ENCODE measurements at regions not wholly inside any gene's neighbourhood (a gene's known extent, or its start where the extent isn't known, plus 50 kb on each side); places are given as distances from the start of the nearest gene placed in this dataset.

GRCh38 chr15:98452238-98452637 is 196.1 kb upstream of the IGF1R start:
- WGBS, 2 donors: 89 to 95% methylated on average over 4 of the region's 4 CpGs
- no peak for ATAC-seq
- H3K9me3 ChIP-seq: no peaks in the 10 kb centered on the region
- intact Hi-C loops (cut with DNase I): no loop called here
- H3K4me3 ChIP-seq: no peak overlapping the region
- H3K4me1 ChIP-seq: no peaks in the 10 kb centered on the region
- H3K27me3 ChIP-seq: no peaks in the 10 kb centered on the region
- no peak overlapping the region for H3K27ac ChIP-seq
- no peak for TF ChIP-seq CTCF (IDR thresholded peaks at IDR 0.05)
- TF ChIP-seq POLR2A (IDR thresholded peaks at IDR 0.05): no peak
- H3K36me3 ChIP-seq (replicated peaks in 1 of 2; ENCODE audit: insufficient read depth in 1 of 2, low read depth in 2 of 2): no peaks in the 10 kb centered on the region
- DNase-seq: no peak

- no peak for ATAC-seq
- Histone ChIP-seq H3K4me1 (no peaks in the 10 kb centered on the region), H3K4me3 (no peak overlapping the region), H3K9me3 (no peaks in the 10 kb centered on the region), H3K36me3 (replicated peaks in 1 of 2; ENCODE audit: insufficient read depth in 1 of 2, low read depth in 2 of 2) (no peaks in the 10 kb centered on the region), H3K27ac (no peak overlapping the region), H3K27me3 (no peaks in the 10 kb centered on the region)
- DNase-seq: no peak
- TF ChIP-seq POLR2A (IDR thresholded peaks at IDR 0.05): no peak
- WGBS, 2 donors: 67 to 73% methylated on average over 5 of the region's 5 CpGs
- intact Hi-C loops (cut with DNase I): no loop called here
Measured at GRCh38 chr15:98455904-98456303, 192.4 kb upstream of the IGF1R start.

- Histone ChIP-seq H3K4me1 (no peaks in the 10 kb centered on the region), H3K27ac (no peak overlapping the region), H3K4me3 (no peak overlapping the region), H3K9me3 (peaks cover 0 to 13% (median 0%) of the 10 kb centered on the region in 3 donors), H3K27me3 (no peaks in the 10 kb centered on the region), H3K36me3 (replicated peaks in 1 of 2; ENCODE audit: insufficient read depth in 1 of 2, low read depth in 2 of 2) (no peaks in the 10 kb centered on the region)
- intact Hi-C loops (cut with DNase I): no loop called here
- DNase-seq (no peak), ATAC-seq (no peak)
- 64 to 65% methylated on average over 1 of the region's 1 CpG for whole genome bisulfite sequencing, 2 donors
- TF ChIP-seq CTCF (IDR thresholded peaks at IDR 0.05): no peak
- TF ChIP-seq POLR2A (IDR thresholded peaks at IDR 0.05): no peak
Measured at GRCh38 chr15:98476559-98476958, 171.8 kb upstream of the IGF1R start.

GRCh38 chr15:98480844-98481243 is 167.5 kb upstream of the IGF1R start:
- DNase-seq: no peak
- Histone ChIP-seq H3K27ac (no peak overlapping the region), H3K4me3 (no peak overlapping the region), H3K9me3 (peaks cover 0 to 13% (median 0%) of the 10 kb centered on the region in 3 donors), H3K27me3 (no peaks in the 10 kb centered on the region), H3K4me1 (no peaks in the 10 kb centered on the region), H3K36me3 (replicated peaks in 1 of 2; ENCODE audit: insufficient read depth in 1 of 2, low read depth in 2 of 2) (no peaks in the 10 kb centered on the region)
- 76 to 80% methylated on average over 10 to 11 of the region's 11 CpGs for WGBS, 2 donors
- no peak for ATAC-seq
- intact Hi-C loops (cut with DNase I): no loop called here
- TF ChIP-seq POLR2A (IDR thresholded peaks at IDR 0.05): no peak
- no peak for TF ChIP-seq CTCF (IDR thresholded peaks at IDR 0.05)

DNA sequence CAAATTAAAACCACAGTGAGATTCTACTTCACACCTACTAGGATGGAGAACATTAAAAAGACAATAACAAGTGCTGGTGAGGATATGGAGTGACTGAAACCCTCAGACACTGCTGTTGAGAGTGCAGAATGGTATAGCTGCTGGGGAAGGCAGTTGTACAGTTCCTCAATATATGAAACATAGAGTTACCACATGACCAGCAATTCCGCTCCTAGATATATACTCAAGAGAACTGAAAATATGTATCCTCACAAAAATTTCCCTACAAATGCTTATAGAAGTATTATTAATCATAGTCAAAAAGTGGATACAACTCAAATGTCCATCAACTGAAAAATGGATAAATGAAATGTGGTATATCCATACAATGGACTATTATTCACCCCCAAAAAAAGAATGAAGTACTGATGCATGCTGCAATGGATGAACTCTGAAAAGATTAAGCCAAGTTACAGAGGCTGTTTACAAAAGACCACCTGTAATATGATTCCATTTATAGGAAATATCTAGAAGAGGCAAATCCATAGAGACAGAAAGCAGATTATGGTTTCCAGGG is 164.7 kb upstream of the IGF1R start:
- intact Hi-C loops (cut with DNase I): no loop called here
- no peak for TF ChIP-seq POLR2A (IDR thresholded peaks at IDR 0.05)
- no peak for TF ChIP-seq CTCF (IDR thresholded peaks at IDR 0.05)
- Histone ChIP-seq H3K9me3 (no peaks in the 10 kb centered on the region), H3K27me3 (no peaks in the 10 kb centered on the region), H3K36me3 (replicated peaks in 1 of 2; ENCODE audit: insufficient read depth in 1 of 2, low read depth in 2 of 2) (no peaks in the 10 kb centered on the region), H3K4me3 (no peak overlapping the region), H3K4me1 (no peaks in the 10 kb centered on the region), H3K27ac (no peak overlapping the region)
- ATAC-seq (no peak), DNase-seq (no peak)
- WGBS, 2 donors: 100% methylated on average over 1 of the region's 1 CpG
